Right lung (tissue), 2 donors: ENCODE measurements at regions not wholly inside any gene's neighbourhood (a gene's known extent, or its start where the extent isn't known, plus 50 kb on each side); places are given as distances from the start of the nearest gene placed in this dataset.

Experiments
- DNase-seq, 2 donors: peaks; one replicate each; pipeline ENCODE4 v3.0.0-alpha.2; 2013

GRCh38 chr2:120567128-120567527 is 168.5 kb upstream of the GLI2 start:
- no peak for DNase-seq

DNA sequence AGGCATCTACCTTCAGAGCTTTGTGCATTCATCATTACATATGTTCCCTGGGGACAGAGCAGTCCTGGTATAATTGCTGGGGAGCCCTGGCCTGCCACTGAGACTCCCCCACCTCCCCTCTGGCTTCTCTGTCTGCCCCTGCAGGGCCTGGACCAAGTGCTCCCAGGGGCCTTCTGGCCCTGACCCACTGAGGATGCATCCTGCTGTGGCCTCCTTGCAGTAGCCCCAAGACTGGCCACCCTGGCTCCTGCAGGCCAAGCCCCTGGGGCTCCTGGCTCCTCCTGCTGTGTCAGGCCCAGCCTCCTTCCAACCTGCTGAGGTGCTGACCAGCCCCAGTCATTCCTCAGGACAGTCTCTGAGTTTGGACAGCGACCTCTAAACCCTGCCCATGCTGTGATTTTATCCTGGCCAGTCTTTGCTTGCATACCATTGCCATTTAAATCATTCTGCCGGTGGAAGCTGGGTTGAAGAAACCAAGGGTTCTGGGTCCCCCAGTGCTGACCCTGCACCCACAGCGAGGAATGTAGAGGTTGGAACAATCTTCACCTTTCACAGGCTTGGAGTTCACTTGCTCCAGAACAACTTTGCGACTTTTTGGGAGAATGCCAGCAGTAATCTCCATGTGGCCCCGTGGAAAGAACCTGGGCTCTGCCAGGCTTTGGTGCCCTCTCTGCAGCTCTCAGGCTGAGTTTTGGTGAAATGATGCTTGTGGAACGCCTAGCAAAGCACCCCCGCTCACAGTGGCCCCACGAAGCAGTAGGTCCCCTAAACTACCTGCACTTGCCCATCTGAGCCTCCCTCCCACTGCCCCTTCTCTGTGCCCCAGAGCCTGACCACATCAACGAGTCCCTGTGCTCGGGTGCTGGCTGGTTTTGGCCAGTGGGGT is 167.3 kb upstream of the GLI2 start:
- no peak for DNase-seq

DNA sequence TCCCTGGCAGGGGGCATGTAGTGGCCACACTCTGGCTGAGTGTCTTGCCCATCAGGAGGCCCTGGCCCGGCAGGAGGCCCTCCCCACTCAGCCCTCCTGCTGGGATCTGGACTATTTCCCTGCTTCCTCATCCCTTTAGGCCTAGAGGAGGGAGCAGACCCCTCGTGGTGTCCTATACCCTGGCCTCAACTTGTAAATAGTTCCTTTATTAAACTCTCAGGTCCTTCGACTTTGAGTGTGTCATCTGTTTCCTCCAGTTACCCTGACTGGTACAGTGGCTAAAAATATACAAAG is 166.7 kb upstream of the GLI2 start:
- DNase-seq = no peak

- no peak for DNase-seq
Observed at GRCh38 chr2:120570001-120570400, 165.7 kb upstream of the GLI2 start.

DNA sequence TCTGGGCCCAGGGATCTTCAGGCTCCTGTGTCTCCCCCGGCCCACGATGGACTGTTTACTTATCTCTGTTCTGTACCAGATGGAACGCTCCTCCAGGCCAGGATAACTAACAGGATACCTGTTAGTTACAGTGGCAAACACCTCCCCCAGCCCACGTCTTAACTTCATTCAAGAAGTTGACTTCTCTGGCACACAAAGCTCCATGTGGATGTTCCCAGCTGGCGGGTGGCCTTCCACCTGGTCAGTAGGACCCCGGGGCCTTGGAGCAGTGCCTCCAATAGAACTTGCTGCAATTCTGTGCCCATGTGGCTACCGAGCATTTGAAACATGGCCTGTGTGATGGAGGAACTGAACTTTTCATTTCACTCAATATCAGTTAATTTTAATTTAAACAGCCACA is 165.1 kb upstream of the GLI2 start:
- no peak for DNase-seq

DNA sequence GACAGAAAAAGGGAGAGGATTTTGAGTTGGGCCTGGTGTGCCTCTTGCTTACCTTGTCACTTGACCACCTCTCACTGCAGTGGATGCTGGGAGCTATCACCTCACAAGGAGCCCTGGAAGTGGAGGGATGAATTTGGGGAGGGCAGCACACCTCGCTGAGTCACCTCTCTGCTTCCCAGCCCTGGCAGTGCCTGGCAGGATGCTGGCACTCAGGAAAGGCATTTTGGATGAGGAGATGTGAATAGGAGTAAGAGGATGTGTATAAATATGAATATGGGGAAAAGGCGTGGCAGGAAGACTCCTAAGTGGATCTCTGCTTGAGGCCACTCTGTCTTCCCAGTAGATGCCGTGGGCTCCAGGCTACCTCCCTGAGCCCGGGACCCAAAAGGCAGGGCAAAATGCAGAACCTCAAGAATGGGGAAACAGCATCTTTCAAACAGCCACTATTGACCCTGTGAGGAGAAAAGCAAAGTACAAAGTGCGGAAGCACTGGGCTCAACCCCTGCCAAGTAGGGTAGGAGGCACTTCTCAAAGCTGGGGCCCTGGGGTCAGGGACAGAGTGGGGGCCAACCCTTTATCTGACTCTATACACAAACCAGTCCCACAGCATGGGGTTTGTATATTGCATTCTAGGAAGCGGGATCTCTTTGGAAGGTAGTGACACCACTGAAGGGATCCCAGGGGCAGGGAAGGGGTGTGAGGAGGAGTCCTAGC is 164.5 kb upstream of the GLI2 start:
- DNase-seq = no peak

DNA sequence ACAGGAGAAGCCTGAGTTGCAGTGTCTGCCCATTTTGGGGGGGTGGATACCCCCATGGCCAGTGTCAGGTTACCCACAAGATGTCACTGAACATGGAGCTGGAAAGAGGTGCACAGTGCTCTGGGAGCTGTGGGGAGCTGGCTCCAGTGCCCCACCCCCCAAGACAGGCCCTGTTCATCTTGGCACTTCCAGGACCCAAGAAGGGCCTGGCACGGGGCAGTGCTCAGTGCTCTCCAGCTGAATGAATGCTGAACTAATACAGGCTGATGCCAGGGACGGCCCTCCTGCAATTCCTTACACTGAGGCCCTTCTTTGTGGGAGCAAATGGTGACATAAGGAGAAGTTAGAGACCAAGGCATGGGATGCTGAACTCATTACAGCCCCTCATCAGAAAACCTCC is 163.4 kb upstream of the GLI2 start:
- DNase-seq = no peak

GRCh38 chr2:120574620-120575019 is 161.0 kb upstream of the GLI2 start:
- DNase-seq = no peak

DNA sequence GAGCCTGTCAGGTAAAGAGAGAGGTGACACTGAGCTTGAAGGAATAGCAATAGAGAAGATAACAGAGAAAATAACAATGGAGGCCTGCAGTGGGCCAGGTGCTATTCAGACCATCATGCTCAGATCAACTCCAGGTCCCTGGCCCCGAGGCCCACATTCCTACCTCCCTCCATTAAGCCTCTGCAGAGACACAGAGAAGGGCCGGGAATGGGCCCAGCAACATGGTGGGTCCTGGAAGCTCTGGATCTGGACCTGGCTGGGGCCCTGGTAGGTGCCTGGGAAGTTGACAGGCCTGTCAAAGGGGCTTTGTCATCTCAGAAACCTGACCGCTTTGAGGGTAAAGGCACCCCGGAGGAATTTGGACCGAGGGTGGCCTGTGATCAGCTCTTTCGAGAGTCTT is 159.7 kb upstream of the GLI2 start:
- no peak for DNase-seq

GRCh38 chr2:120576509-120577474 is 158.9 kb upstream of the GLI2 start:
- DNase-seq = no peak

- no peak for DNase-seq
Observed at GRCh38 chr2:120577721-120578295, 157.9 kb upstream of the GLI2 start.

DNA sequence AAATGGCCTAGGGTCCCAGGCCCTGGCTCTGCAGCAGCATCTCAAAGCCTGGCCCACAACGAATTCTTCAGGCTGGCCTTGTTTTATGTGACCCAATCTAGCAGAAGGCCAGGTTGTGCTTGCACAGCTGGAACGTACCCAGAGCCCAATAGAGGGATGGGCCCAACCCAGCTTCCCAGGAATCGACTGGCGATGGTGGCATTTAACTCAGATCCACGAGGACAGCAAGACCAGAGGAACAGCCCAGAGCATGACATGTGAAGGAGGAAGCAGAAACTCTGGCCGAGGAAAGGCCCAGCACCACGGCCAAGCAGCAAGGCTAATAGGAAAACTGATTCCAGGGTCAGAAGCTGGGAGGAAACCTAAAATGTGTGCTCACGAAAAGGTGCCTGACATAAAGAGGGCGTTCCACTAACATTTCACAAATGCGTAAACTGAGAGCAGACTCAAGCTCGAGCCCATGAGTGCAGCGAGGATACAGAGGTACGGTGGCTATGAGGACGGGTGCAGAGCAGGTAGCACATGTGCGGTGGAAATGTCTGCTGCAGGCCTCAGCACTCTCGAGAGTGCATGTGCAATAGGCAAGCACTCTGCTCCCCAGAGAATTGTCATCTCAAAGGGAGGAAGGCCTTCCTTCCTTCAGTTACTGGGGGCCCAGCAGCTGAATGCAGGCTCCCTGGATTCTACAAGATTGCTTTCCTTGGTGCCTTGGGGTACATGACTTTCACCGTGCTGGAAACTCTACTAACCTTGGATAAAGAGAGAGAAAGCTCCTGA is 156.9 kb upstream of the GLI2 start:
- no peak for DNase-seq

GRCh38 chr2:120579916-120580685 is 155.6 kb upstream of the GLI2 start:
- DNase-seq = no peak

DNA sequence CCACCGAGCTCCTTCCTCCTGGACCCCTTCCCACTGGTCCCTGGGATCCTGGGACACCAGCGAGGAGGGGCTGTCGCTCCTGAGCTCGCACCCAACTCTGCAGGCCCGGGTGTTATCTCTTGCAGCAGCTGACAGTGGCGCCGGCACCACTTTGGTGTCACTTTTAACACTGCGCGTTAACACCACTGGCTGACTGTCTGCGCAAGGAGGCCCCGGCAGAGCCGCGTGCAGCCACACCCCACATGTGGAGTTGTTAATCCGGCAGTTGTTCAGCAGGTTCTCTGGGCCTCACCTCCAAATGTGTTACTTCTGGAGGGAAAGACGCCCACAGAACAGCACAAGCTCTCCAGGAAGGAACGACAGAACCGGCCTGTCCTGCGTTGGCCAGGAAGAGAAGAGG is 155.0 kb upstream of the GLI2 start:
- no peak for DNase-seq

GRCh38 chr2:120583121-120583520 is 152.5 kb upstream of the GLI2 start:
- DNase-seq = no peak

- DNase-seq = no peak
Observed at GRCh38 chr2:120583851-120584570, 151.7 kb upstream of the GLI2 start.

- no peak for DNase-seq
Observed at GRCh38 chr2:120586507-120587278, 149.0 kb upstream of the GLI2 start.

GRCh38 chr2:120587279-120587996 is 148.2 kb upstream of the GLI2 start:
- no peak for DNase-seq
